Immature natural killer cell (primary cell): ENCODE measurements at regions not wholly inside any gene's neighbourhood (a gene's known extent, or its start where the extent isn't known, plus 50 kb on each side); places are given as distances from the start of the nearest gene placed in this dataset.
"Not testable (repeated sequence)": the region's sequence is repeated elsewhere in the genome, so short reads cannot be mapped to it uniquely, and the experiment has no call there.

Source experiments
- DNase-seq, 3 donors: peaks; one replicate each; pipeline ENCODE4 v3.0.0; 2022; ENCODE audit warnings: mixed read lengths in 1 of 3
- H3K27ac Mint-ChIP-seq, 6 donors: one replicate each; pipeline ENCODE4 v1.8.0; 2020; ENCODE audit warnings: mixed read lengths in 6 of 6, mild to moderate bottlenecking in 5 of 6, inconsistent platforms in 4 of 6, moderate library complexity in 3 of 6
- H3K27me3 Mint-ChIP-seq, 3 donors: one replicate each; pipeline ENCODE4 v1.8.0; 2020 to 2021; ENCODE audit warnings: low read depth in 3 of 3, mild to moderate bottlenecking in 3 of 3, mixed read lengths in 3 of 3, moderate library complexity in 3 of 3, inconsistent platforms in 1 of 3
- H3K36me3 Mint-ChIP-seq, 3 donors: one replicate each; pipeline ENCODE4 v1.8.0; 2020; ENCODE audit warnings: mixed read lengths in 3 of 3, inconsistent platforms in 2 of 3, mild to moderate bottlenecking in 2 of 3
- H3K4me1 Mint-ChIP-seq, 2 donors: one replicate each; pipeline ENCODE4 v1.8.0; 2020; ENCODE audit warnings: inconsistent platforms in 2 of 2, mild to moderate bottlenecking in 2 of 2, mixed read lengths in 2 of 2, moderate library complexity in 1 of 2
- H3K4me3 Mint-ChIP-seq, 5 donors: one replicate each; pipeline ENCODE4 v1.8.0; 2020; ENCODE audit warnings: mild to moderate bottlenecking in 5 of 5, mixed read lengths in 5 of 5, inconsistent platforms in 3 of 5, moderate library complexity in 3 of 5
- H3K9me3 Mint-ChIP-seq, 6 donors: one replicate each; pipeline ENCODE4 v1.8.0; 2020; ENCODE audit warnings: mild to moderate bottlenecking in 6 of 6, mixed read lengths in 6 of 6, inconsistent platforms in 4 of 6, moderate library complexity in 3 of 6

DNA sequence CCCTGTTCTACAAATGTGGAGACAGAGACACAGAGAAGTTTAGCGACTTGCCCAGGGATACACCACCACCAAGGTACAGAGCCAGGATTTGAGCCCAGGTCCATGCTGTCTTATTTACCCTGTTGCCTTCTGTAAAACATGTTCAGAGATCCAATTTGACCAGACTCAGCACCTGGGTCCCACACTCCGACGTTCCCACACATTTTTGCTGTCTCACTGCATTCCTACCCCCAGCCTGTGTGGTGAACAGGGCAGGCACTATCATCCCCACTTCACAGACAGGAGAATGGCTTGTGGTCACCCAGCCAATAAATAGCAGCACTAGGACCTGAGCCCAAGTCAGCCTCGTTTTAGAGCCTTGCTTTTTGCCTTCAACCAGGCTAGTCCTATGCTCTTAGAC is 102.8 kb downstream of the PJA1 start:
- no peaks in the 10 kb centered on the region for H3K36me3 Mint-ChIP-seq
- no peaks in the 10 kb centered on the region for H3K4me1 Mint-ChIP-seq
- no peak for DNase-seq
- H3K27ac Mint-ChIP-seq: no peak overlapping the region
- no peak overlapping the region for H3K4me3 Mint-ChIP-seq
- no peaks in the 10 kb centered on the region for H3K9me3 Mint-ChIP-seq
- peaks cover 0 to 4% (median 2%) of the 10 kb centered on the region in 3 donors for H3K27me3 Mint-ChIP-seq

DNA sequence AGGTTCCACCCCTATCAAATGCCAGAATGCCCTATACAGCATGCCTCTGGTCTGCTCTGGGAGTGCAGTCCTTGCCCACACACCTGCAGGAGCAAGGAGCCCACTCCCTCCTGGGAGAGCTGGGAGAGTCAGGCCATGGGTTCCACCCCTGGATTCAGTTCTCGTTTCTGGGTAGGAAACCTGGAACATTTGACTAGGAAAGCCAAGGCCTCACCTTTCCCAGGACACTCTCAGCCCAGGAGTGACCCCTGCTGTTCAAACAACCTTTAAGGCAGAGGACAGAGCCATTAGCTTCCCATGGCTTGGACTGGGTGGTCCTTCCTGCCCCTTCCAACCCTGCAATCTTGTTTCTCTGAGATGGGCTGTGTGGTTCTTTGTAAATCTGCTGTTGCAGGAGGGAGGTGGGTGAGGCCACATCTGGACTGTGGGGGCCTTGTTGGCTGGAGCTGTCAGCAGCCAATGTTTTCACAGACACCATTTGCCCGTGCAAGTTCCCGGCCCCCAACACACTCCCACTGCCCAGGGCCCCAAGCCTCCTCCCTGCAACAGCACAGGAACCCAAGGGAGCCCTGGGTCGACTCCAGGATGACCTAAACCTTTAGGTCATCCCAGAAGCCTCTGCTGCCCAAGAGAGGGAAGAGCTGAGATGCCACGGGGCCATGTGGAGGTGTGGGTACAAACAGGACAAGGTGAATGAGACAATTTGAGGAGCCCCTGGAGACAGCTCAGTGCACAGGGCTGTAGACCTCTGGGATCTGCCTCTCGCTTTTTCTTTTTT is 104.4 kb downstream of the PJA1 start:
- Mint-ChIP-seq H3K4me3 (no peak overlapping the region), H3K4me1 (no peaks in the 10 kb centered on the region), H3K27ac (no peak overlapping the region), H3K36me3 (no peaks in the 10 kb centered on the region), H3K27me3 (peaks cover 0 to 4% (median 2%) of the 10 kb centered on the region in 3 donors), H3K9me3 (no peaks in the 10 kb centered on the region)
- no peak for DNase-seq

DNA sequence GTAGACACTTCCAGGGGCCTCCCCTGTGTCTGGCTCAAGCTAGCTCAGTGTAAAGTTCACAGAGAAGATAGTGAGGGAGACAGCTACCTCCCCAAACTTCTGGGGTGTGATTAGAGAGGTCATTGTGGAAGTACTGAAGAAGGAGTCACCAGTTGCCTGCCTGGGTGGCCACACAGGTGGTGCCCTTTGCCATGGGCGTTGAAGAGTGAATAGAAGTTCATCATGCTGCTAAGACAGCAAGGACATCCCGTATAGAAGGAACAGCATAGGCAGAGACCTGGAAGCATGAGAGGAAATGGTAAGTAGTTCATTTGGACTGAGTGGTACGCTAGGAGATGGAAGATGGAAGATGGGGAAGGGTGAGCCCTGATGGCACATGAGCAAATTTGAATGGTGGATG is 110.1 kb downstream of the PJA1 start:
- no peak for DNase-seq
- Mint-ChIP-seq H3K4me1 (no peaks in the 10 kb centered on the region), H3K27me3 (peaks cover 0 to 3% (median 0%) of the 10 kb centered on the region in 3 donors), H3K27ac (no peak overlapping the region), H3K9me3 (no peaks in the 10 kb centered on the region), H3K36me3 (no peaks in the 10 kb centered on the region), H3K4me3 (no peak overlapping the region)

DNA sequence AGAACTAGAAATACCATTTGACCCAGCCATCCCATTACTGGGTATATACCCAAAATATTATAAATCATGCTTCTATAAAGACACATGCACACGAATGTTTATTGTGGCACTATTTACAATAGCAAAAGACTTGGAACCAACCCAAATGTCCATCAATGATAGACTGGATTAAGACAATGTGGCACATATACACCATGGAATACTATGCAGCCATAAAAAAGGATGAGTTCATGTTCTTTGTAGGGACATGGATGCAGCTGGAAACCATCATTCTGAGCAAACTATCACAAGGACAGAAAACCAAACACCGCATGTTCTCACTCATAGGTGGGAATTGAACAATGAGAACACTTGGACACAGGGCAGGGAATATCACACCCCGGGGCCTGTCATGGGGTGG is 110.8 kb downstream of the PJA1 start:
- not testable (repeated sequence) for H3K36me3 Mint-ChIP-seq, H3K4me3 Mint-ChIP-seq, H3K4me1 Mint-ChIP-seq, H3K9me3 Mint-ChIP-seq, H3K27ac Mint-ChIP-seq, DNase-seq, H3K27me3 Mint-ChIP-seq

DNA sequence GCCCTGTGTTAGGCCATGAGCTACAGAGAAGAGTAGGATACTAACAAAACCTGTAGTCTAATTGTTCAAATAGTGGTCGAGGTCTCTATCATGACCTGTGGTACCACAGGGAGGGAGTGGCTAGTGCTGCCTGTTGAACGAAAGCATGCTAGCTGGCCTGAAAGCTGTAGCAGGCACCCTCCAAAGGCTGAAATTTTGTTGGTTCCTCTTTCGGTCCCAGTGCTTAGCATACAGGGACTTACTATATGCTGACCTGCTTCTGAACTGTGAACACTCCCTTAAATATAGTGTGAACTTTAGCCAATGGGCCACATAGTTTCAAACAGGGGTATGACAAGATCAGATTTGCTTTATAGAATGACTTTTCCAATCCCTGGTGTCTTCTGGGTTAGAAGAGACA is 113.4 kb downstream of the PJA1 start:
- no peaks in the 10 kb centered on the region for H3K9me3 Mint-ChIP-seq
- no peaks in the 10 kb centered on the region for H3K36me3 Mint-ChIP-seq
- no peaks in the 10 kb centered on the region for H3K4me1 Mint-ChIP-seq
- H3K27me3 Mint-ChIP-seq: peaks cover 0 to 7% (median 2%) of the 10 kb centered on the region in 3 donors
- no peak for DNase-seq
- no peak overlapping the region for H3K4me3 Mint-ChIP-seq
- H3K27ac Mint-ChIP-seq: no peak overlapping the region

DNA sequence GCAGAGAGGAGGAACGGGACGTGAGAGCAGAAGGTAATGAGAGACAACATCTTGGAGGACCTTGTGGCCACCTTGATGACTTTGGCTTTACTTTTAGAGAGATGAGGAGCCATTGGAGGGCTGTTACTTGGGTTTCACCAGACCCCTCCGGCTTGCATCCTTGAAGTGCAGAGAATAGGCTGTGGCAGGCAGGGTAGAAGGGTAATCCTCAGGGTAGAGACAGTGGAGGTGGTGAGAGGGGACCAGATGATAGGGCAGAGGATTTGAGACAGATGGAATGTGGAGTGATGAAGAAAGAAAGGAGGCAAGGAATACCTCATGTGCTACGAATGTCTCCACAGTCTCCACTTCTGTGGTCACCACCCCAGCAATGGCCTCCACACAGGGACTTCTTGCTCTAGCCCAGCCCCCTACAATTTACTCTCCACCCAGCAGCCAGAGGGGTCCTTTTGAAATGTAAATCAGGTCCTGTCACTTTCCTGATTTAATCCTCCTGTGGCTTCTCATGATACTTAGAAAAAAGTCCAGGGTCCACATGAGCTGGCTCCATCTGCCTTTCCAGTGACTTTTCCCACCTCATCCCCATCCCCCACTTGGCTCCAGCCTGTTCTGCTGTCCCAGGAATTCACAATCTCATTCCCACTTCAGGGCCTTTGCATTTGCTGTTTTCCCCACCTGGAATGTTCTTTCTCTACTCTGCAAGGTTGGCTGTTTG is 115.0 kb downstream of the PJA1 start:
- Mint-ChIP-seq H3K36me3 (no peaks in the 10 kb centered on the region), H3K4me1 (no peaks in the 10 kb centered on the region)

DNA sequence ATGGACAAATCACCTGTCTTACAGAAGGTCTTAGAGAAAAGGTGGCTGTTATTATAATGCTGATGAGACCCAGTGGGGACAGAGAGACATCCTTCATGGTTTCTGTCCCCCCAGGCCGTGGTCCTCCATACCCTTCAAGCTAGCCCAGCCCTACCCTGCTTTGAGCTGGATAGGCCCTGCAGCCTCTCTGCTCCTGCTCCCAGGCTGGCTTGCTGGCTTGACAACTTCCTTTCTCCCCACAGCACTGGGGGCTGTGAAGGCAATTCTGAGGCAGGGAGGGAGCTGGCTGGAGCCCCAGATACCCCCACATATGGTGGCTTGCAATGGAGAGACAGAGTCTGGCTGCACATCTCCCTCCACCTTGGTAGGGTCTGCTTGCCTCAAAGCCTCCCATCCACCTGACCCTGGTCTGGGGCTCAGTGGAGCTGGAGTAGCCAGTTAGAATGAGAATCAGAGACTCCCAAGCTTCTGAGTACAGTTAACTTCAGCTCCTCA is 118.2 kb downstream of the PJA1 start:
- no peak for DNase-seq
- H3K4me1 Mint-ChIP-seq: no peaks in the 10 kb centered on the region
- no peak overlapping the region for H3K27ac Mint-ChIP-seq
- H3K27me3 Mint-ChIP-seq: peaks cover 2 to 4% (median 2%) of the 10 kb centered on the region in 3 donors
- H3K9me3 Mint-ChIP-seq: peaks cover 0 to 8% (median 0%) of the 10 kb centered on the region in 6 donors
- no peaks in the 10 kb centered on the region for H3K36me3 Mint-ChIP-seq
- H3K4me3 Mint-ChIP-seq: no peak overlapping the region

More for the DNA sequence above, 115.0 kb downstream of the PJA1 start:
- Mint-ChIP-seq H3K27ac (no peak overlapping the region), H3K27me3 (peaks cover 0 to 6% (median 2%) of the 10 kb centered on the region in 3 donors), H3K9me3 (peaks cover 0 to 2% (median 0%) of the 10 kb centered on the region in 6 donors), H3K4me3 (no peak overlapping the region)
- DNase-seq: no peak

DNA sequence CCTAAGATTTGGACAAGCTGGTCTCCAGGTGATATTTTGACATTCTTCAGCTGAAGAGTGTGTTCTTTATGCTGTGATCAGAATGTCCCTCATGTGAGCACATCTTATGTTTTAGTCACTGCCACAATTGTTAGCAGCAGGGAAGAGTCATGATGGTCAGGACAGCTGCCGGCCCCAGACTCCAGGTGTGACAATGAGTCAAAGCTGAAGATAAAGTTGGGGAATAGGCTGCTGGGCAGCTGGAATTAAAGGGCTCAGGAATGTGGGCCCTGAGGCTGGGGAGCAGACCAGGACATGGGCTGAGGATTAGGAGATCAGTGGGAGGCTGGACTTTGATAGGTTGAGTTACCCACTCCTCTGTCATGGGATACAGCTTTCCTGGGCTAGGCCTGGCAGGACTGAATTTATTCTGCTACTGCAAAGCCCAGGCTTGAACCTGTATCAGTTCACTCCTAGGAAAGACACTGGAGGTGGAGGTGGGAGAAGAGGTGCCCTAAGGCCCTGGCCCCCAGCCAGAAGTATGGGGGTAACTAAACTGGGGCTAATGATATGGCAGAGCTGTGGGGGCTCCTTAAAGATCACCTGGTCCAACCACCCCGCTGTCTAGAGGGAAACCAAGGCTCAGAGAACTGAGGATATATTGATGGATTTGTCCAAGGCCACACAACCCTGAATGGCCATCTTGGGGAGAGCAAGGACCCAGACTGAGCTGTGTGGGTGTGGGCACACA is 119.5 kb downstream of the PJA1 start:
- peaks cover 0 to 8% (median 0%) of the 10 kb centered on the region in 6 donors for H3K9me3 Mint-ChIP-seq
- no peaks in the 10 kb centered on the region for H3K4me1 Mint-ChIP-seq
- no peaks in the 10 kb centered on the region for H3K36me3 Mint-ChIP-seq
- peaks cover 2 to 7% (median 2%) of the 10 kb centered on the region in 3 donors for H3K27me3 Mint-ChIP-seq
- DNase-seq: no peak
- H3K4me3 Mint-ChIP-seq: no peak overlapping the region
- no peak overlapping the region for H3K27ac Mint-ChIP-seq

DNA sequence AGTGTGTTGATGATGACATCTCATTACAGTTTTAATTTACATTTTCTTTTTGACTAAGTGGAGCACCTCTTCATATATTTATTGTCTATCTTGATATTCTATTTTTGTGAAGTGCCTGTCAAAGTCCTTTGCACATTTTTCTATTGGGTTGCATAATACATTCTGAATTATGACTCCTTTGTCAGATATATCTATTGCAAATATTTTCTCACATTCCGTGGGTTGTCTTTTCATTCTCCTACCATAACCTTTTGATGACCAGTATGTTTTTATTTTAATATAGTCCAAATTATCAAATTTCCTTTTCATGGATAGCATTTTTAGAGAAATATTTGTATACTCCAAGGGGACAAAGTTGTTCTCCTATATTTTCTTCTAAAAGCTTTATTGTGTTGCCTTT is 126.4 kb downstream of the PJA1 start:
- DNase-seq: no peak
- Mint-ChIP-seq H3K27ac (no peak overlapping the region), H3K27me3 (peaks cover 2 to 7% (median 3%) of the 10 kb centered on the region in 3 donors), H3K36me3 (no peaks in the 10 kb centered on the region), H3K4me1 (no peaks in the 10 kb centered on the region), H3K9me3 (peaks cover 0 to 3% (median 0%) of the 10 kb centered on the region in 6 donors), H3K4me3 (no peak overlapping the region)

DNA sequence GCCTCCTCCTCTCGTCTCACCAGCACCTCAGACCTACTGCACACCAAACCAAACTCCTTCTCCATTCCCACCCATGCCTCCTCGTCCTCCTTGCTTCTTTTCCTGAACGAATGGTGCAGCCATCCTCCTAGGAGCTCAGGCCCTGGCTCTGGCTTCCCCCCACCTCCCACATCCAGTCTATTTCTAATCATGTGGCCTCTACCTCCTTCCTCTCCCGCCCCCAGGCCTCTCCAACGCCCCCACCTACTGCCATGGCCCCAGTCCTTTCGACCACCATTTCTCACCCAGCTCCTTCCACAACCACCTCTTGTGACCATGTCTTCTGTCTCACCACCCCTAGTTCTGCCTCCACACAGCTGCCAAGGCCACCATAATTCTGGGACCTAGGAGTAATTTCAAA is 127.1 kb downstream of the PJA1 start:
- peaks cover 0 to 7% (median 3%) of the 10 kb centered on the region in 3 donors for H3K27me3 Mint-ChIP-seq
- no peak overlapping the region for H3K4me3 Mint-ChIP-seq
- no peak for DNase-seq
- H3K9me3 Mint-ChIP-seq: peaks cover 0 to 3% (median 0%) of the 10 kb centered on the region in 6 donors
- no peaks in the 10 kb centered on the region for H3K4me1 Mint-ChIP-seq
- H3K27ac Mint-ChIP-seq: no peak overlapping the region
- H3K36me3 Mint-ChIP-seq: no peaks in the 10 kb centered on the region

DNA sequence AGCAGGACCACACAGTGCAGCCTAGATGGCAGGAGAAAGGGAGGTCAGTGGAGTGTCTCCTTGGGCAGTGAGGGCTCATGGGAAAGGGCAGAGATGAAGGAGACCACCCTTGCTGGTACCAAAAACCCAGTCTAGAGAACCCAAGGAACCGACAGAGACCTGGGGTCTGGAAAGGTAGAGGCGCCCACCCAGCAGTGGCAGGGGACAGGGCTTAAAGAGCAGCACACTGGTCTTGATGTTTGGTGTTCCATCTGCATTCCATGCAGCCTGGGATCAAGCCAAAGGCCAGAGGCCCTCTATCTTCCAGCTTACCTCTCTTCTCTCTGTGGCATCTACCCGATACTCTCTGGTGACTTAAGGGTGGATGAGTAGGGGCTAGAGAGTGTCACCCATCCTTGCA is 127.5 kb downstream of the PJA1 start:
- no peaks in the 10 kb centered on the region for H3K4me1 Mint-ChIP-seq
- DNase-seq: no peak
- H3K4me3 Mint-ChIP-seq: no peak overlapping the region
- no peaks in the 10 kb centered on the region for H3K36me3 Mint-ChIP-seq
- H3K27me3 Mint-ChIP-seq: peaks cover 2 to 7% (median 3%) of the 10 kb centered on the region in 3 donors
- H3K27ac Mint-ChIP-seq: no peak overlapping the region
- peaks cover 0 to 3% (median 0%) of the 10 kb centered on the region in 6 donors for H3K9me3 Mint-ChIP-seq

DNA sequence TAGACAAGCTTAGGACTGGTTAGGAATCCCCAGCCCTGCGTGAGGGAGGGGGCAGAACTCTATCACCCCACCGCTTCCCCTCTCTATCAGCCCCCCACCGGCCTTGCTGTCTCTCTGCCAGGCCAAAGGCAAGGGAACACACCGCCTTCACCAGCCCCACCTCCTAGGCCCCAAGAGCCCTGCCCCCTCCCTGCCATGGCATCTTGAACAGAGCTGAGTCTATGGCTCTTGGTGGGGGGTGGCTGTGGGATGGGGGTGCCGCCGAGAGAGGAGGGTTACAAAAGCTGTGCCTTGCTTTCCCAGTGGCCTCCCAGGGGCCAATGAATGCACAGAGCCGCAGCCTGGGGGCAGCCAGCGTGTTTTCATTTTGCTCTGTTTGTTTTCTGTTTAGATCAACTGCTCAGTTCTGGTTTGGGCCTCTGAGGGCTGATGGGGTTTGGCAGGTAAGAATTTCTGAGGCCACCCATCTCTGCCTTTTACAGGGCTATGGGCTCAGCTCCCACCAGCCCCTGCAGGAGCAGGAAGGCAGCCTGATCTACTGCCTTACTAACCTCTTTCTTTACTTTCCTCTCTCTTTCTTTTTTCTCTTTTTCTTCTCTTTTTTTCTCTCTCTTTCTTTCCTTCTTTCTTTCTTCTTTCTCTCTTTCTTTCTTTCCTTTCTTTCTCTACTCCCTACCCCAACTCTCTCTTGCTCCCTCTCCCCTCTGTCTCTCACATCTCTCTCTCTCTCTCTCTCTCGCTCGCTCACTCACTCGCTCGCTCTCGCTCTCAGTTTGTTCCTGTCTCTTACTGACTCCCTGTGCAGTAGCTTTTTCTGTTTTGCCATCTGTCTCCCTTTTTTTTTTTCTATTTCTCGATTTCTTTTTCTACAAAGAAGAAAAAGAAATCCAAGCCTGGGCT is 128.3 kb downstream of the PJA1 start:
- Mint-ChIP-seq H3K9me3 (peaks cover 0 to 3% (median 0%) of the 10 kb centered on the region in 6 donors), H3K27me3 (peaks cover 2 to 7% (median 3%) of the 10 kb centered on the region in 3 donors), H3K4me1 (no peaks in the 10 kb centered on the region), H3K27ac (no peak overlapping the region), H3K36me3 (no peaks in the 10 kb centered on the region), H3K4me3 (no peak overlapping the region)
- DNase-seq: no peak

DNA sequence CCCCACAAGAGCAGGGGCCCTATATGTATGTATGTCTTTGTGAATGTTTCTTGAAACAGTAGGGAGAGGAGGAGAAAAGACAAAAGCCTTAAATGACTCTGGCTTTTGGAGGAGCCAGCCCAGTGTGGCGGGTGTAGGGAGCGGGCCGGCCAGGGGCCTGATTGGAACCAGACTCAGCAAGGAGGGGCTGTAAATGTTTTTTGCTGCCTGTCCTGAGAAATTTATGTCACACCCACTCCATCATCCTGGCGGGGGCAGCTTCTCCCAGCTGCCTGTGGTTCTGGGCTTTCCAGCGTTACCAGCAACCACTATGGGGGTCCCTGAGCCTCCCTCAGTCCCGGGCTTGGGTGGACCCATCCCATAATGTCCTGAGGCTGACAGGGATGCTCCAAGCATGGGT is 130.8 kb downstream of the PJA1 start:
- Mint-ChIP-seq H3K4me1 (no peaks in the 10 kb centered on the region), H3K27me3 (peaks cover 2 to 3% (median 3%) of the 10 kb centered on the region in 3 donors)

More for the DNA sequence above, 130.8 kb downstream of the PJA1 start:
- Mint-ChIP-seq H3K36me3 (no peaks in the 10 kb centered on the region), H3K27ac (no peak overlapping the region), H3K9me3 (no peaks in the 10 kb centered on the region), H3K4me3 (no peak overlapping the region)
- no peak for DNase-seq
